Immature natural killer cell (primary cell): ENCODE measurements at regions not wholly inside any gene's neighbourhood (a gene's known extent, or its start where the extent isn't known, plus 50 kb on each side); places are given as distances from the start of the nearest gene placed in this dataset.

Experiments used
- DNase-seq, 3 donors: peaks; one replicate each; pipeline ENCODE4 v3.0.0; 2022; ENCODE audit warnings: mixed read lengths in 1 of 3
- H3K27ac Mint-ChIP-seq, 6 donors: one replicate each; pipeline ENCODE4 v1.8.0; 2020; ENCODE audit warnings: mixed read lengths in 6 of 6, mild to moderate bottlenecking in 5 of 6, inconsistent platforms in 4 of 6, moderate library complexity in 3 of 6
- H3K27me3 Mint-ChIP-seq, 3 donors: one replicate each; pipeline ENCODE4 v1.8.0; 2020 to 2021; ENCODE audit warnings: low read depth in 3 of 3, mild to moderate bottlenecking in 3 of 3, mixed read lengths in 3 of 3, moderate library complexity in 3 of 3, inconsistent platforms in 1 of 3
- H3K36me3 Mint-ChIP-seq, 3 donors: one replicate each; pipeline ENCODE4 v1.8.0; 2020; ENCODE audit warnings: mixed read lengths in 3 of 3, inconsistent platforms in 2 of 3, mild to moderate bottlenecking in 2 of 3
- H3K4me1 Mint-ChIP-seq, 2 donors: one replicate each; pipeline ENCODE4 v1.8.0; 2020; ENCODE audit warnings: inconsistent platforms in 2 of 2, mild to moderate bottlenecking in 2 of 2, mixed read lengths in 2 of 2, moderate library complexity in 1 of 2
- H3K4me3 Mint-ChIP-seq, 5 donors: one replicate each; pipeline ENCODE4 v1.8.0; 2020; ENCODE audit warnings: mild to moderate bottlenecking in 5 of 5, mixed read lengths in 5 of 5, inconsistent platforms in 3 of 5, moderate library complexity in 3 of 5
- H3K9me3 Mint-ChIP-seq, 6 donors: one replicate each; pipeline ENCODE4 v1.8.0; 2020; ENCODE audit warnings: mild to moderate bottlenecking in 6 of 6, mixed read lengths in 6 of 6, inconsistent platforms in 4 of 6, moderate library complexity in 3 of 6

- no peak for DNase-seq
- Mint-ChIP-seq H3K9me3 (peaks cover 8 to 35% (median 20%) of the 10 kb centered on the region in 6 donors), H3K27me3 (peaks cover 0 to 2% (median 0%) of the 10 kb centered on the region in 3 donors), H3K4me3 (no peak overlapping the region), H3K27ac (no peak overlapping the region), H3K36me3 (peaks cover 0 to 4% (median 0%) of the 10 kb centered on the region in 3 donors), H3K4me1 (no peaks in the 10 kb centered on the region)
Measured at GRCh38 chr6:74976026-74976425, 229.8 kb downstream of the COL12A1 start.

- peaks cover 10 to 27% (median 23%) of the 10 kb centered on the region in 6 donors for H3K9me3 Mint-ChIP-seq
- no peak for DNase-seq
- no peak overlapping the region for H3K4me3 Mint-ChIP-seq
- peaks cover 0 to 4% (median 0%) of the 10 kb centered on the region in 3 donors for H3K36me3 Mint-ChIP-seq
- H3K4me1 Mint-ChIP-seq = no peaks in the 10 kb centered on the region
- no peaks in the 10 kb centered on the region for H3K27me3 Mint-ChIP-seq
- no peak overlapping the region for H3K27ac Mint-ChIP-seq
Measured at GRCh38 chr6:74973591-74973990, 232.3 kb downstream of the COL12A1 start.

GRCh38 chr6:74971633-74972032 lies 234.2 kb downstream of the COL12A1 start:
- no peak overlapping the region for H3K4me3 Mint-ChIP-seq
- DNase-seq = no peak
- H3K36me3 Mint-ChIP-seq = peaks cover 0 to 4% (median 0%) of the 10 kb centered on the region in 3 donors
- no peaks in the 10 kb centered on the region for H3K27me3 Mint-ChIP-seq
- H3K9me3 Mint-ChIP-seq = peaks cover 6 to 22% (median 17%) of the 10 kb centered on the region in 6 donors
- H3K4me1 Mint-ChIP-seq = no peaks in the 10 kb centered on the region
- no peak overlapping the region for H3K27ac Mint-ChIP-seq

- DNase-seq = no peak
- Mint-ChIP-seq H3K27me3 (peaks cover 0 to 3% (median 0%) of the 10 kb centered on the region in 3 donors), H3K4me1 (no peaks in the 10 kb centered on the region), H3K27ac (no peak overlapping the region), H3K9me3 (peaks cover 8 to 35% (median 22%) of the 10 kb centered on the region in 6 donors), H3K36me3 (peaks cover 0 to 4% (median 0%) of the 10 kb centered on the region in 3 donors), H3K4me3 (no peak overlapping the region)
Measured at GRCh38 chr6:74969591-74970267, 236.1 kb downstream of the COL12A1 start.

GRCh38 chr6:74967821-74968220 lies 238.0 kb downstream of the COL12A1 start:
- Mint-ChIP-seq H3K27me3 (peaks cover 0 to 3% (median 0%) of the 10 kb centered on the region in 3 donors), H3K4me1 (no peaks in the 10 kb centered on the region), H3K27ac (no peak overlapping the region), H3K9me3 (peaks cover 6 to 36% (median 20%) of the 10 kb centered on the region in 6 donors), H3K36me3 (no peaks in the 10 kb centered on the region), H3K4me3 (no peak overlapping the region)
- no peak for DNase-seq

- no peak for DNase-seq
- H3K27ac Mint-ChIP-seq = no peak overlapping the region
- no peaks in the 10 kb centered on the region for H3K4me1 Mint-ChIP-seq
- peaks cover 10 to 41% (median 26%) of the 10 kb centered on the region in 6 donors for H3K9me3 Mint-ChIP-seq
- no peak overlapping the region for H3K4me3 Mint-ChIP-seq
- peaks cover 0 to 3% (median 0%) of the 10 kb centered on the region in 3 donors for H3K27me3 Mint-ChIP-seq
- H3K36me3 Mint-ChIP-seq = no peaks in the 10 kb centered on the region
Measured at GRCh38 chr6:74966712-74967111, 239.1 kb downstream of the COL12A1 start.

GRCh38 chr6:74964871-74965441 lies 240.9 kb downstream of the COL12A1 start:
- H3K27ac Mint-ChIP-seq = no peak overlapping the region
- H3K27me3 Mint-ChIP-seq = peaks cover 0 to 3% (median 0%) of the 10 kb centered on the region in 3 donors
- no peaks in the 10 kb centered on the region for H3K4me1 Mint-ChIP-seq
- no peak overlapping the region for H3K4me3 Mint-ChIP-seq
- no peak for DNase-seq
- H3K36me3 Mint-ChIP-seq = no peaks in the 10 kb centered on the region
- H3K9me3 Mint-ChIP-seq = peaks cover 10 to 36% (median 26%) of the 10 kb centered on the region in 6 donors

- H3K4me3 Mint-ChIP-seq = no peak overlapping the region
- no peak for DNase-seq
- no peak overlapping the region for H3K27ac Mint-ChIP-seq
- H3K27me3 Mint-ChIP-seq = no peaks in the 10 kb centered on the region
- peaks cover 5 to 34% (median 18%) of the 10 kb centered on the region in 6 donors for H3K9me3 Mint-ChIP-seq
- no peaks in the 10 kb centered on the region for H3K4me1 Mint-ChIP-seq
- no peaks in the 10 kb centered on the region for H3K36me3 Mint-ChIP-seq
Measured at GRCh38 chr6:74956559-74957428, 249.1 kb downstream of the COL12A1 start.

- Mint-ChIP-seq H3K4me1 (no peaks in the 10 kb centered on the region), H3K9me3 (peaks cover 2 to 36% (median 13%) of the 10 kb centered on the region in 6 donors), H3K4me3 (no peak overlapping the region), H3K27me3 (no peaks in the 10 kb centered on the region), H3K36me3 (no peaks in the 10 kb centered on the region), H3K27ac (no peak overlapping the region)
- DNase-seq = no peak
Measured at GRCh38 chr6:74953708-74954107, 252.1 kb downstream of the COL12A1 start.

GRCh38 chr6:74946961-74947360 lies 258.9 kb downstream of the COL12A1 start:
- H3K27me3 Mint-ChIP-seq = peaks cover 0 to 3% (median 0%) of the 10 kb centered on the region in 3 donors
- no peaks in the 10 kb centered on the region for H3K36me3 Mint-ChIP-seq
- H3K4me1 Mint-ChIP-seq = no peaks in the 10 kb centered on the region
- peaks cover 4 to 21% (median 13%) of the 10 kb centered on the region in 6 donors for H3K9me3 Mint-ChIP-seq
- H3K27ac Mint-ChIP-seq = no peak overlapping the region
- no peak overlapping the region for H3K4me3 Mint-ChIP-seq
- DNase-seq = no peak

- no peak for DNase-seq
- Mint-ChIP-seq H3K36me3 (peaks cover 0 to 3% (median 0%) of the 10 kb centered on the region in 3 donors), H3K27me3 (peaks cover 0 to 3% (median 0%) of the 10 kb centered on the region in 3 donors), H3K27ac (no peak overlapping the region), H3K4me3 (no peak overlapping the region), H3K9me3 (peaks cover 0 to 13% (median 9%) of the 10 kb centered on the region in 6 donors), H3K4me1 (no peaks in the 10 kb centered on the region)
Measured at GRCh38 chr6:74942130-74942529, 263.7 kb downstream of the COL12A1 start.

GRCh38 chr6:74941424-74941823 lies 264.4 kb downstream of the COL12A1 start:
- peaks cover 0 to 3% (median 0%) of the 10 kb centered on the region in 3 donors for H3K27me3 Mint-ChIP-seq
- H3K27ac Mint-ChIP-seq = no peak overlapping the region
- no peaks in the 10 kb centered on the region for H3K4me1 Mint-ChIP-seq
- H3K9me3 Mint-ChIP-seq = peaks cover 0 to 16% (median 11%) of the 10 kb centered on the region in 6 donors
- no peak overlapping the region for H3K4me3 Mint-ChIP-seq
- H3K36me3 Mint-ChIP-seq = peaks cover 0 to 3% (median 0%) of the 10 kb centered on the region in 3 donors
- no peak for DNase-seq

GRCh38 chr6:74939721-74940620 lies 265.9 kb downstream of the COL12A1 start:
- peaks cover 0 to 3% (median 0%) of the 10 kb centered on the region in 3 donors for H3K27me3 Mint-ChIP-seq
- H3K4me3 Mint-ChIP-seq = no peak overlapping the region
- peaks cover 0 to 3% (median 0%) of the 10 kb centered on the region in 3 donors for H3K36me3 Mint-ChIP-seq
- no peak for DNase-seq
- no peaks in the 10 kb centered on the region for H3K4me1 Mint-ChIP-seq
- H3K27ac Mint-ChIP-seq = no peak overlapping the region
- H3K9me3 Mint-ChIP-seq = peaks cover 4 to 16% (median 9%) of the 10 kb centered on the region in 6 donors
